AG04450 (cell line): ENCODE measurements at regions not wholly inside any gene's neighbourhood (a gene's known extent, or its start where the extent isn't known, plus 50 kb on each side); places are given as distances from the start of the nearest gene placed in this dataset.
A peak's percentile ranks its signal among the peaks of the same experiment; 100 is the strongest.

Source experiments
- CTCF ChIA-PET: fragments of 300-600, 350-600 bp; formaldehyde crosslinking; extraction: SDS; loops from one replicate; lab custom pipeline; 2022; ENCODE audit warnings: antibody characterized with exemption, inconsistent platforms; lab: Charles Lee
- POLR2A ChIA-PET: fragments of 350-600 bp; formaldehyde crosslinking; extraction: SDS; loops from one replicate; lab custom pipeline; 2021; ENCODE audit warnings: antibody characterized with exemption, inconsistent platforms; lab: Yijun Ruan, JAX
- DNase-seq: peaks from one replicate; pipeline ENCODE4 v3.0.0-alpha.2; 2011; ENCODE audit warnings: low read depth, low spot score
- H3K27ac ChIP-seq: one replicate; pipeline ENCODE4 v1.5.1; 2012; ENCODE audit warnings: low read depth, low read length, control low read depth
- H3K27me3 ChIP-seq: one replicate; pipeline ENCODE4 v1.6.0; 2012; ENCODE audit warnings: low read length; ENCODE audit not compliant: control insufficient read depth, insufficient read depth
- H3K4me3 ChIP-seq: 2 replicates; pipeline ENCODE4 v1.5.1; 2011; ENCODE audit warnings: mild to moderate bottlenecking, low read depth, low read length, control low read depth
- H3K9me3 ChIP-seq: 2 replicates; pipeline ENCODE4 v1.5.1; 2012; ENCODE audit warnings: low read length; ENCODE audit not compliant: control insufficient read depth, insufficient read depth
- TF ChIP-seq, protein P1 (sequence below): IDR thresholded peaks from 2 replicates; pipeline ENCODE4 v1.5.1; 2011; ENCODE audit warnings: low read depth, low read length, control low read depth, inconsistent platforms

DNA sequence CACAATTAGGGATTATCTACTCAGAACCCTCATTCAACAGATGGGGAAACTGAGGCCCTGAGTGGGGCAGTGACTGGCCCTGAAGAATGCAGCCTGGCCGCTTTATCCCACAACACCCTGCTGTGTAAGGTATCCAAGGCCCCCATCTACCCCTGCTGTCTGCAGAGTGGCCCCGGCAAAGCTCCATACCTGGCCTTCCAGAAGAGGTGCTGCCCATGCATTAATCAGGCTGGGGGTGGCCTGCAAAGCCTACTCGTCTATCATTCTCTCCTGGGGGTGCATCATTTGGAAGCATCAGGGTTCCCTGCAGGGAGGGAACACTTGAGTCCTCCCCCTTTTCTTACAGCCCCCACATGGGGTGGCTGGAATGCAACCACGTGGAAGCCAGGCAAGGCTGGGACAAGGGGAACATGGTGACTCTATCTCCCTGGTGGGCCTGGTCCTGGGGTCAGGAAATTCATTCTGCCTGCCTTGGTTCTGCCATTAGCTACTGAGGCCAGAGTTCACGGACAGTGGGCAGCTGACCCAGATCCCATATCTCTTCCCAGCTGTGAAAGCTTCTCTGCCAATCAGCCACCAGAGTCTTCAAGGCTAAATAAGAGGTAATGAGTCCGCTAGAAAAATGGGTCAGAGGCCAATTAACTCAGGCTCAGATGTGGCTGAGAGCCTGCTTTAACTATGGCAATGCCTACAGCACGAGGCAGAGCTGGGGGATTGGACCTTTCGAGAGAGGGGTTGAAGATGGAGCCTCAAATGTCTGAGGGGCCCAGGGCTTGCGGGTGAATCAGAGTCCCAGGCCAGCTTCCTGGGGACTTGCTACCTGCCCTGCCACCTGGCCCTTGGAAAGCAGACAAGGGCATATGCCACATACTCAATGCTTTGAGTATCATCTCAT lies 72.3 kb upstream of the TOX2 start:
- POLR2A ChIA-PET, result no interaction called here
- CTCF ChIA-PET, result interaction anchor here (1.1 kb wide), 1 partner anchor 176 kb away, joined by 3 read pairs; no protein-coding TSS in a partner anchor
- Histone ChIP-seq H3K27ac (peak overlapping the region; percentile 83), H3K27me3 (no peaks in the 10 kb centered on the region), H3K9me3 (peaks cover 5% of the 10 kb centered on the region; the same call in 1 of the 2 replicates), H3K4me3 (no peak overlapping the region)
- TF ChIP-seq, protein P1, sequence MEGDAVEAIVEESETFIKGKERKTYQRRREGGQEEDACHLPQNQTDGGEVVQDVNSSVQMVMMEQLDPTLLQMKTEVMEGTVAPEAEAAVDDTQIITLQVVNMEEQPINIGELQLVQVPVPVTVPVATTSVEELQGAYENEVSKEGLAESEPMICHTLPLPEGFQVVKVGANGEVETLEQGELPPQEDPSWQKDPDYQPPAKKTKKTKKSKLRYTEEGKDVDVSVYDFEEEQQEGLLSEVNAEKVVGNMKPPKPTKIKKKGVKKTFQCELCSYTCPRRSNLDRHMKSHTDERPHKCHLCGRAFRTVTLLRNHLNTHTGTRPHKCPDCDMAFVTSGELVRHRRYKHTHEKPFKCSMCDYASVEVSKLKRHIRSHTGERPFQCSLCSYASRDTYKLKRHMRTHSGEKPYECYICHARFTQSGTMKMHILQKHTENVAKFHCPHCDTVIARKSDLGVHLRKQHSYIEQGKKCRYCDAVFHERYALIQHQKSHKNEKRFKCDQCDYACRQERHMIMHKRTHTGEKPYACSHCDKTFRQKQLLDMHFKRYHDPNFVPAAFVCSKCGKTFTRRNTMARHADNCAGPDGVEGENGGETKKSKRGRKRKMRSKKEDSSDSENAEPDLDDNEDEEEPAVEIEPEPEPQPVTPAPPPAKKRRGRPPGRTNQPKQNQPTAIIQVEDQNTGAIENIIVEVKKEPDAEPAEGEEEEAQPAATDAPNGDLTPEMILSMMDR, result no peak
- DNase-seq, result no peak

DNA sequence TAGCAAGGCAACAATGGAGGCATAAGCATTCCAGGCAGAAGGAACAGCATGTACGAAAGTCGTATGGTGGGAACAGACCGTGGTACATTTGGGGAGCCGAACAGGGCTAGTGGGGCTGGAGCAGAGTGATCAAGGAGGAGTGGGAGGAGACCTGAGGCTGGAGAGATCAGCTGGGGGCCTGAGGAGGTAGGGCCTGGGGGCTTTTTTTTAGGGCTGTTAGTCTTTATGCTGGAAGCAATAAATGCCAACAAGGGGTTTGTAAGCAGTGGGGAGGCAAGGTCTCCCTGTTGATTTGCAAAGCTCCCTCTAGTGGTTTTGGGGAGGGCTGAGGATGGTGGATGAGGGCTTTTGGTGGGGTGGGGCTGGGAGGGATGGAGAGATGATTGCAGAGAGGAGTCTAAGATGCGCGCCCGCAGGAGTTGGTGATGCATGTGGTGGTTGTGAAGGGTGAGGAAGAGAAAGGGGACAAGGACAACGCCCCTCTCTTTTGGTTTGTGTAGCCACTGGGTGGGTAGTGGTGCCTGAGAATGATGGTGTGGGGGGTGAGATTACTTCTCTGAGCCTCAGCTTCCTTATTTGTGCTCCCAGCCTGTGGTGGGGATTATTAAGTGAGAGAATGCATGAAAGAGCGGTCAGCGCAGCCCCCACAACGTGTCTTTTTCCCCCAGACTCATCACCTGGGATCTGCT lies 74.1 kb upstream of the TOX2 start:
- CTCF ChIA-PET, result interaction anchor here (0.6 to 2.3 kb wide), 7 partner anchors 16 to 240 kb away, joined by 3 to 10 read pairs (median 5); no protein-coding TSS in a partner anchor
- DNase-seq, result no peak
- TF ChIP-seq, protein P1, result peak; percentile 56
- Histone ChIP-seq H3K4me3 (no peak overlapping the region), H3K27ac (no peak overlapping the region), H3K27me3 (no peaks in the 10 kb centered on the region), H3K9me3 (peaks cover 5% of the 10 kb centered on the region; the same call in 1 of the 2 replicates)
- POLR2A ChIA-PET, result interaction anchor here (0.6 kb wide), 1 partner anchor 9 kb away, joined by 4 read pairs; no protein-coding TSS in a partner anchor

DNA sequence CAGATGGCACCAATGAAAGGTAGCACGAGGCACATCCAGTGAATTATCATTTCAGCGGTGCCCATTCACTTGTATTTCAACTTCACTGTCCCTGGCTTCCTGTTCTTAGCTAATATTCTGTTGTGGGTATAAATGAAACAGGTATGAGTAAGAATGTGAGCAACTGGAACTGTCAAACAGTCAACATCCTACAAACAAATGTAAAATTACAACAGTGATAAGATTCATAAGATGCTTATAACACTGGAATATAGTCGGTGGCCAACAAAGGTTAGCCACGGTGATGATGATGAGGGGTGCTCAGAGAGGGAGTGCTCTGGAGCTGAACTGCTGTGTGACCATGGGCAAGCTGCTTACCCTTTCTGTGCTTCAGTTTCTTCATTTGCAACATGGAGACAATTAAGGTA lies 74.9 kb upstream of the TOX2 start:
- Histone ChIP-seq H3K4me3 (no peak overlapping the region), H3K27ac (no peak overlapping the region), H3K27me3 (no peaks in the 10 kb centered on the region), H3K9me3 (peaks cover 5% of the 10 kb centered on the region; the same call in 1 of the 2 replicates)
- TF ChIP-seq, protein P1, result no peak
- ChIA-PET CTCF (interaction anchor here (0.6 to 2.3 kb wide), 7 partner anchors 16 to 240 kb away, joined by 3 to 10 read pairs (median 5); no protein-coding TSS in a partner anchor), POLR2A (no interaction called here)
- DNase-seq, result no peak

DNA sequence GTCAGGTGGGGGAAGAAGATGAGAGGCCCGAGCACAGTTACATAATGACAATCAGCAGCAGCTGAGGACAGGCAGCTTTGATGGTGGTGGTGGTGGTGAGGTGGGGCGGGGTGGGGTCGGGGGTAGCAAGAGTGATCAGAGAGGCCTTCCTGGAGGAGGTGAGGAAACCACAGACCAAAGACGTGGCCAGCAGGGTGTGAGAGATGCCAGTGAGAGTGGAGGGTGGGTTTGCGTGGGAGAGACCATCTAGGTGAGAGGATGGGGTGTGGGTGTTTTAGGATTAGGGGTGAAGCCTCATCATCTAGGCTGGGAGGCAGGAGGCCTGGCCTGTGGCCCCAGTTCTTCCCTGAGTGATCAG lies 76.0 kb upstream of the TOX2 start:
- ChIA-PET CTCF (no interaction called here), POLR2A (no interaction called here)
- Histone ChIP-seq H3K9me3 (peaks cover 2% of the 10 kb centered on the region; the same call in 1 of the 2 replicates), H3K4me3 (no peak overlapping the region), H3K27ac (no peak overlapping the region), H3K27me3 (no peaks in the 10 kb centered on the region)
- TF ChIP-seq, protein P1, result no peak
- DNase-seq, result no peak
